Neural crest cell (in vitro differentiated cells): ENCODE measurements at regions not wholly inside any gene's neighbourhood (a gene's known extent, or its start where the extent isn't known, plus 50 kb on each side); places are given as distances from the start of the nearest gene placed in this dataset.
"Not testable (repeated sequence)": the region's sequence is repeated elsewhere in the genome, so short reads cannot be mapped to it uniquely, and the experiment has no call there.

ENCODE experiments used
- DNase-seq: peaks from one replicate; pipeline ENCODE4 v3.0.0; 2021; ENCODE audit warnings: low read depth, mixed read lengths, low spot score
- H3K27ac Mint-ChIP-seq: one replicate; pipeline ENCODE4 v1.8.0; 2021; ENCODE audit warnings: mild to moderate bottlenecking, mixed read lengths; ENCODE audit not compliant: unreplicated experiment
- H3K27me3 Mint-ChIP-seq: 2 replicates; pipeline ENCODE4 v1.8.0; 2021; ENCODE audit warnings: low read depth, mild to moderate bottlenecking, mixed read lengths
- H3K36me3 Mint-ChIP-seq: 2 replicates; pipeline ENCODE4 v1.8.0; 2021; ENCODE audit warnings: low read depth, mild to moderate bottlenecking, mixed read lengths
- H3K4me1 Mint-ChIP-seq: 2 replicates; pipeline ENCODE4 v1.8.0; 2021; ENCODE audit warnings: mixed read lengths
- H3K4me3 Mint-ChIP-seq: one replicate; pipeline ENCODE4 v1.8.0; 2021; ENCODE audit warnings: mild to moderate bottlenecking, mixed read lengths
- H3K9me3 Mint-ChIP-seq: 2 replicates; pipeline ENCODE4 v1.8.0; 2021; ENCODE audit warnings: mixed read lengths
- TF ChIP-seq, protein P1 (sequence below): fragments of 200-600 bp; sonication (generic); conservative IDR thresholded peaks from 2 replicates; pipeline ENCODE4 v1.5.0; 2021; ENCODE audit warnings: antibody characterized with exemption, mild to moderate bottlenecking

DNA sequence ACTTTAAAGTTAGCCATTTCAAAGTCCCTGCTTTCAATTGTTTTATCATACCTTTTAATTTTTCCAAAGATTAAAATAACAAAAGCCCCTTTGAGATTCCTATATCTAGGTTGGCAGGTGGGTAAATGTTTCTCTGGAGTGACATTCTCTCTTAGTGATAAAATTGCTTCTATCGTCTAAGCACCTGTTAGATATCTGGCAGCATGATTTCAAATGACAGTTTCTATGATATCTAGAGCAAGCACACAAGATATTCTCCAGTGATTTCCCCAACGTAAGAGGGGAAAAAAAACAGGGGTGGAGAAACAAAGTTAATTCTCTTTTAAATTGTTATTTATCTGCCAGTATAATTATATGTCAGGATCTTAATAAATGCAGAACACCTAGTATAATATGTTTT is 610.2 kb downstream of the DSC3 start:
- no peak overlapping the region for H3K27ac Mint-ChIP-seq
- no peaks in the 10 kb centered on the region for H3K27me3 Mint-ChIP-seq
- no peaks in the 10 kb centered on the region for H3K36me3 Mint-ChIP-seq
- no peak for DNase-seq
- no peaks in the 10 kb centered on the region for H3K4me1 Mint-ChIP-seq
- TF ChIP-seq, protein P1, sequence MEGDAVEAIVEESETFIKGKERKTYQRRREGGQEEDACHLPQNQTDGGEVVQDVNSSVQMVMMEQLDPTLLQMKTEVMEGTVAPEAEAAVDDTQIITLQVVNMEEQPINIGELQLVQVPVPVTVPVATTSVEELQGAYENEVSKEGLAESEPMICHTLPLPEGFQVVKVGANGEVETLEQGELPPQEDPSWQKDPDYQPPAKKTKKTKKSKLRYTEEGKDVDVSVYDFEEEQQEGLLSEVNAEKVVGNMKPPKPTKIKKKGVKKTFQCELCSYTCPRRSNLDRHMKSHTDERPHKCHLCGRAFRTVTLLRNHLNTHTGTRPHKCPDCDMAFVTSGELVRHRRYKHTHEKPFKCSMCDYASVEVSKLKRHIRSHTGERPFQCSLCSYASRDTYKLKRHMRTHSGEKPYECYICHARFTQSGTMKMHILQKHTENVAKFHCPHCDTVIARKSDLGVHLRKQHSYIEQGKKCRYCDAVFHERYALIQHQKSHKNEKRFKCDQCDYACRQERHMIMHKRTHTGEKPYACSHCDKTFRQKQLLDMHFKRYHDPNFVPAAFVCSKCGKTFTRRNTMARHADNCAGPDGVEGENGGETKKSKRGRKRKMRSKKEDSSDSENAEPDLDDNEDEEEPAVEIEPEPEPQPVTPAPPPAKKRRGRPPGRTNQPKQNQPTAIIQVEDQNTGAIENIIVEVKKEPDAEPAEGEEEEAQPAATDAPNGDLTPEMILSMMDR, result no peak
- H3K9me3 Mint-ChIP-seq, result no peaks in the 10 kb centered on the region
- H3K4me3 Mint-ChIP-seq, result no peak overlapping the region

DNA sequence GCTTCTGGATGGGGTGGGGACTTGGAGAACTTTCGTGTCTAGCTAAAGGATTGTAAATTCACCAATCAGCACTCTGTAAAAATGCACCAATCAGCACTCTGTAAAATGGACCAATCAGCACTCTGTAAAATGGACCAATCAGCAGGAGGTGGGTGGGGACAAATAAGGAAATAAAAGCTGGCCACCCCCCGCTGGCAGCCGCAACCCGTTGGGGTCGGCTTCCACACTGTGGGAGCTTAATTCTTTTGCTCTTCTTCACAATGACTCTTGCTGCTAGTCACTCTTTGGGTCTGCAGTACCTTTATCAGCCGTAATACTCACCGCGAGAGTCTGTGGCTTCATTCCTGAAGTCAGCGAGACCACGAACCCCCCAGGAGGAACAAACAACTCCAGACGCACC is 623.1 kb downstream of the DSC3 start:
- not testable (repeated sequence) for H3K27me3 Mint-ChIP-seq, H3K9me3 Mint-ChIP-seq, H3K4me1 Mint-ChIP-seq, H3K27ac Mint-ChIP-seq, DNase-seq, H3K4me3 Mint-ChIP-seq, H3K36me3 Mint-ChIP-seq

DNA sequence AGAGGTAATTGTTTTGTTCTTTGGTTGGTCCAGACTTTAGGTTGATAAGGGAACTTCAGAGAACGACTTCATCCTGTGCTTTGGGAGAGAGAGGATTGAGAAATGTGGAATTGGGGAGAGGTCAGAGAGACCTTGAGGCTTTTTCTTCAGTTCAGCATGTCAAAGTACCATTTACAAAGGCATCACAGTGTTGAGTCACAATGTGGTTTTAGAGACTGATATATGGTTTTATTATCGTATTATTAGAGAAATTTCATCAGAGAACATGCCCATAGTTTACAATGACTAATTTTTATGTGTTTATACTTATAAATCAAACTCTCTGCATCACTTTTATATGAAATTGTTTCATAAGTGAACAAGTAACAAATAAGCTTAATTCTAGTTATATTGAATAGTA is 626.6 kb downstream of the DSC3 start:
- Mint-ChIP-seq H3K4me3 (no peak overlapping the region), H3K27ac (no peak overlapping the region), H3K27me3 (no peaks in the 10 kb centered on the region), H3K4me1 (no peaks in the 10 kb centered on the region), H3K9me3 (peaks cover 2% of the 10 kb centered on the region), H3K36me3 (no peaks in the 10 kb centered on the region)
- TF ChIP-seq, protein P1, result no peak
- DNase-seq, result no peak

DNA sequence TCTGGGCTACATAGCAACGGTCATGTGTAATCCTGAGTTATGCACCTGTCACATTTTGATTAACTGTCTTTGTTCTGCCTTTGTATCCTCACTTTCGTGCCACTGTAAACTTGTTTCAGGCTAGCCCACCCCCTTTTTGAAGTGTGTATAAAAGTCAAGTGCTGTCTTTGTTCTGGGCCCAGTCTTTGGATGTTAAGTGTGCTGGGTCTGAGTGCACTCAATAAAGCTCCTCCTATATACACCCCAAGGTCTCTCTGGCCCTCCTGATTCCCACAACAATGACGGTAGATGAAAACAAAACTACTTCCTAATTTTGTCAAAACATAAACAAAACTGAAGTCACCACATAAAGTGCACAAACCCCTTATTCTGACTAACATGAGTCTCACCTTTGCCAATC is 633.4 kb downstream of the DSC3 start:
- Mint-ChIP-seq H3K4me3 (no peak overlapping the region), H3K4me1 (no peaks in the 10 kb centered on the region), H3K27me3 (no peaks in the 10 kb centered on the region), H3K27ac (no peak overlapping the region), H3K36me3 (peaks cover 7% of the 10 kb centered on the region), H3K9me3 (peaks cover 9% of the 10 kb centered on the region)
- DNase-seq, result no peak
- TF ChIP-seq, protein P1, result no peak

DNA sequence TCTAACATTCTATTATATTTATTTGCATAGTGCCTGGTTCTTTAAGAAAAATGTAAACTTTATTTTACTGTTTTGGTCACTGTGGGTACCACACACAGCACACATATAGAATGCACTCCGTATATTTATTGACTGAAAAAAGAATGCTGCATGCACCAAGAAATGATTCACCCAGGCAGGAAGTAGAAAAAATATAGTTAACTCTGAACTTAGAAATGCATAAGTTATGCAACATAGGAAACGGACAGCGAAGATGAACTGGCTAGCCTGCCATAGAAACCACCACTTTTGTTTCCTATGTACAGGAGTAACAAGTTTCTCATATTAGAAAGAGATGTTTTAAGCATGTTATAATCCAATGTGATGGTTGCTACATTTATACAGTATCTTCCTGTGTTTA is 635.8 kb downstream of the DSC3 start:
- Mint-ChIP-seq H3K4me1 (no peaks in the 10 kb centered on the region), H3K9me3 (peaks cover 9% of the 10 kb centered on the region), H3K27ac (no peak overlapping the region), H3K27me3 (no peaks in the 10 kb centered on the region), H3K4me3 (no peak overlapping the region), H3K36me3 (peaks cover 7% of the 10 kb centered on the region)
- TF ChIP-seq, protein P1, result no peak
- DNase-seq, result no peak

DNA sequence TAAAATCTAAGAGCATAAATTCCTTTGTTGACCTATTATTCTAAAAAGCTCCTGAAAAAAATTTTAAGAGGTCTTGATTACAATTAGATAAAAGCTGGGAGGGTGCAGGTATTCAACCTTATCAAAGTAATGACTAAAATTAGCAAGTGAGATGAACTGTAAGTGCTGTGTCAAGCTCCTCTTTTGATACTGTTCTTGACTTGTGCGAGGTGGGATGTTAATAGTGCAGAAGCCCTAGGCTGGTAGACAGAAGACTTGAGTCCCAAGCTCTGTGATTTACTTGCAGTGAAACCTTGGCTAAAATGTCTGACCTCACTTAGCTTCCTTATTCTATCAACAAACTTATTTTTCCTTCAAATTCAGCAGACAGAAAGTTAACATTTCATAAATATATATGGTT is 637.5 kb downstream of the DSC3 start:
- no peak for DNase-seq
- no peaks in the 10 kb centered on the region for H3K27me3 Mint-ChIP-seq
- peaks cover 7% of the 10 kb centered on the region for H3K36me3 Mint-ChIP-seq
- H3K27ac Mint-ChIP-seq, result no peak overlapping the region
- peaks cover 6% of the 10 kb centered on the region for H3K9me3 Mint-ChIP-seq
- H3K4me1 Mint-ChIP-seq, result no peaks in the 10 kb centered on the region
- TF ChIP-seq, protein P1, result no peak
- H3K4me3 Mint-ChIP-seq, result no peak overlapping the region
